HUDEP-2 (cell line): ENCODE measurements at regions not wholly inside any gene's neighbourhood (a gene's known extent, or its start where the extent isn't known, plus 50 kb on each side); places are given as distances from the start of the nearest gene placed in this dataset.

Source experiments
- DNase-seq, 76 experiments: peaks; one replicate each; lab custom pipeline; 2025; ENCODE audit not compliant: unreplicated experiment in 76 of 76; lab: John Stamatoyannopoulos, UW

DNA sequence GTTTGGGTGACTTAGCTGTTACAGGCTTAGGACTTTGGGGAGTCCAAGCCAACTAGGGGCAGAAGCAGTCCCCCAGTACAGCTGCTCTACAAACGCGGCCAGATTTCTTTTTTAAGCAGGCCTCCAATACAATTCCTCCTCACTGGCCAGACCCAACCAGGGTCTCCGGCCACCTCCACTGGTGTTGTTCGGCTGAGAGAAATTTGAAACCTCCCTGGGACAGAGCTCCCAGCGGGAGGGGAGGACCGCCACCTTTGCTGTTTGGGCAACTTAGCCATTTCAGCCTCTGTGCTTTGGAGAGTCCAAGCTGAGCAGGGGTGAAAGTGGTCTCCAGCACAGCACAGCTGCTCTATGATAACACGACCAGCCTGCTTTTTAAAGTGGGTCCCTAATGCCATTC lies 59.4 kb upstream of the KHDRBS2 start:
- no peak for DNase-seq

DNA sequence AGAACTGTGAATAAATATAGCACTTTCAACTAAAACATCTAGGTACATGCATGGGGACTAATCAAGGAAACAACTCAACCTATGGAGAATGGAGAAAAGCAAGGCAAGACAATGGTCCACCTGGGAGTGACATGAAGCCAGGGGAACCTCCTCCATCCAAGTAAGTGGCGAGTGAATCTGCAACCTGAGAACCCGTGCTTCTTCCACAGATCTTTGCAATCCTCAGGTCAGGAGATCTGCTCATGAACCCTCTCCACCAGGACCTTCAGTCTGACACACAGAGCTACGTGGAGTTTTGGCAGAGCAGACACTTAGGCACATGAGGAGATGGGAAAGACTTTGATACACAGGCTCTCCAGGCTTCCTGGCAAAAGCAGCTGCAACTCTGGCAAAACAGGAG lies 58.8 kb upstream of the KHDRBS2 start:
- no peak for DNase-seq

DNA sequence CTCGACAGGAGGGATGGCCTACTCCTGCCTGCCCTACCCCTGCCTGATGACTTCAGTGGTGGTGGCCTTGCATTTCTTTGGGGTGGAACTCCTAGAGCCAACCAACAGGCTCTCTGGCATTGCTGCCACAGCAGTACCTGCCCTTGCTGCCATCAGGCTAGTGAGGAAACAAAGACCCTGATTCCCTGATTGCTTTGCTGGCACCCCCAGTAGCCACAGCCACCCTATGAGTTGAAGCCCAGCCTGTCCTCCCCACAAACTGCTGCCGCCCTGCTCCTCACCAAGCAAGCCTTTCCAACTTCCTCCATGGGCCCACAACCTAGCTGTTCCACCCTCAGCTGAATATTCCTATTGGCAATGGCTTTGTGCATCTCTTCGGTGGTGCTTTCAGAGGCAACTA lies 52.5 kb upstream of the KHDRBS2 start:
- DNase-seq = no peak
